Peyer's patch (tissue), 4 donors: ENCODE measurements at regions not wholly inside any gene's neighbourhood (a gene's known extent, or its start where the extent isn't known, plus 50 kb on each side); places are given as distances from the start of the nearest gene placed in this dataset.

Source experiments
- DNase-seq, 3 donors: peaks; one replicate each; pipeline ENCODE4 v3.0.0-alpha.2; 2017 to 2019
- H3K27ac ChIP-seq, 4 donors: fragments of 200-600 bp; sonication (generic); one replicate each; pipeline ENCODE4 v1.5.1; 2016 to 2019
- H3K27me3 ChIP-seq, 2 donors: fragments of 200-600 bp; sonication (generic); one replicate each; pipeline ENCODE4 v1.5.1; 2019
- H3K36me3 ChIP-seq, 3 donors: fragments of 200-600 bp; sonication (generic); one replicate each; pipeline ENCODE4 v1.5.1; 2016 to 2019
- H3K4me1 ChIP-seq, 4 donors: fragments of 200-600 bp; sonication (generic); one replicate each; pipeline ENCODE4 v1.5.1; 2016 to 2019
- H3K4me3 ChIP-seq, 4 donors: fragments of 200-600 bp; sonication (generic); 1 replicate in 3 of 4; 2 replicates in 1 of 4; pipeline ENCODE4 v1.5.1; 2016 to 2019; ENCODE audit warnings: mild to moderate bottlenecking in 1 of 4
- H3K9me3 ChIP-seq, 4 donors: fragments of 200-600 bp; sonication (generic); one replicate each; pipeline ENCODE4 v1.5.1; 2016 to 2019; ENCODE audit warnings: mild to moderate bottlenecking in 1 of 4
- POLR2A ChIP-seq, 2 donors: fragments of 450-650 bp; IDR thresholded peaks; one replicate each; pipeline ENCODE4 v1.5.1; 2017; ENCODE audit warnings: antibody characterized with exemption in 2 of 2, mild to moderate bottlenecking in 2 of 2, moderate library complexity in 2 of 2
- TF ChIP-seq, protein P1 (sequence below), 6 experiments: fragments of 450-650 bp in 4 of 6; fragments of 200-600 bp in 2 of 6; sonication (generic) in 1 of 6; IDR thresholded peaks; one replicate each; pipeline ENCODE4 v1.5.1; 2017 to 2019; ENCODE audit warnings: antibody characterized with exemption in 6 of 6, mild to moderate bottlenecking in 3 of 6, moderate library complexity in 1 of 6

DNA sequence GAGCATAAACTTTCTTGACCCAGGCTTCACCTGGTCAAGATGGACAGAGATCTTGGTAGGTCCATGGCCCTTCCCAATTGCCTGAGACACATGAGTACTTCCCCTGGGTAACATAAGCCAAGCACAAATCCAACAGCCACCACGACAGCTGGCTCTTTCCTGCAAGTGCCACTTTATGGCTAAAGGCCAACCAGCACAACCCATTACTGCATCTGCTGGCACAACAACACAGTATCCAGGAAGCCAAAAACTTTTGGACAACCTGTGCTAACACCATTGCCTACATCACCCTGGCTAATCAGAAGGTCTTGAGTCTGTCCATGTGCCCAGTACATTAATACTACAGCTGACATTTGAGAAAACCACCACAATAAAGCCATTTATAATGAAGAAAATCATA lies 548.0 kb upstream of the SEMA3D start:
- Histone ChIP-seq H3K4me1 (no peaks in the 10 kb centered on the region), H3K36me3 (no peaks in the 10 kb centered on the region), H3K9me3 (peaks cover 0 to 5% (median 0%) of the 10 kb centered on the region in 4 donors), H3K27ac (no peak overlapping the region), H3K27me3 (no peaks in the 10 kb centered on the region), H3K4me3 (no peak overlapping the region)
- TF ChIP-seq, protein P1, sequence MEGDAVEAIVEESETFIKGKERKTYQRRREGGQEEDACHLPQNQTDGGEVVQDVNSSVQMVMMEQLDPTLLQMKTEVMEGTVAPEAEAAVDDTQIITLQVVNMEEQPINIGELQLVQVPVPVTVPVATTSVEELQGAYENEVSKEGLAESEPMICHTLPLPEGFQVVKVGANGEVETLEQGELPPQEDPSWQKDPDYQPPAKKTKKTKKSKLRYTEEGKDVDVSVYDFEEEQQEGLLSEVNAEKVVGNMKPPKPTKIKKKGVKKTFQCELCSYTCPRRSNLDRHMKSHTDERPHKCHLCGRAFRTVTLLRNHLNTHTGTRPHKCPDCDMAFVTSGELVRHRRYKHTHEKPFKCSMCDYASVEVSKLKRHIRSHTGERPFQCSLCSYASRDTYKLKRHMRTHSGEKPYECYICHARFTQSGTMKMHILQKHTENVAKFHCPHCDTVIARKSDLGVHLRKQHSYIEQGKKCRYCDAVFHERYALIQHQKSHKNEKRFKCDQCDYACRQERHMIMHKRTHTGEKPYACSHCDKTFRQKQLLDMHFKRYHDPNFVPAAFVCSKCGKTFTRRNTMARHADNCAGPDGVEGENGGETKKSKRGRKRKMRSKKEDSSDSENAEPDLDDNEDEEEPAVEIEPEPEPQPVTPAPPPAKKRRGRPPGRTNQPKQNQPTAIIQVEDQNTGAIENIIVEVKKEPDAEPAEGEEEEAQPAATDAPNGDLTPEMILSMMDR (IDR thresholded peaks at IDR 0.05): no peak
- TF ChIP-seq POLR2A (IDR thresholded peaks at IDR 0.05): no peak
- DNase-seq: no peak

DNA sequence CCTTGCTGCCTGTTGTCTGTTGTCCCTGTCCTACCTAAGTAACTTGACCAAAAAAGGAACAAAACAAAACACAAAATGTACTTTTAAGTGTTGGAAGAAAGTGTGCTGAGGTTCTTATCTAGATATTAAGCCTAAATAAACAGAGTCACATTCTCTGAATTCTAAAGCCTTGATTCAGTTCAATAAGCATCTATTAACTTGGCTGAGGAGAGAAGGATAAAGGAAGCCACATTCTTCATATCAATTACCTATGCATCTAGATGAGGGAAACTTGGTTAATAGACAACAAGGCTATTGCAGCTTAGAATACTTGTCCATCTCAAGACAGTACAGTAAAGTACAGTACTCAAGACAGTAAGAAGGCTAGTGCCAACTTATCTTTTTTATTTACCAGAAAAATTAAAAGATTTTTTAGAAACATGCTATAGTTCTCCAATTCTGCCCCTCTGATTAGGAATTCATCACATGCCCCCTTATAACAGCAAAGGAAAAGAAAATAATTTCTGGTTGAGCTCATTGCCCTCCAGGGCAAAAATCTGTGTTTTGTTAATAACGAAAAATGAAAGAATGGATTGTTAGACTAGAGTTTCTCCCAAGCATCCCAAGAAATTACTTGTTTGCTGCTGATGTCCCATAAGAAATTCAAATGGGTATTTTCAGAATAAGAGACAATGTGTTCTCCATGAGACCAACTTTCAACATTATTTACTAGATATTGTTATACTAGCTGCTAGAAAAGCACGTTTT lies 546.5 kb upstream of the SEMA3D start:
- H3K4me3 ChIP-seq: no peak overlapping the region

DNA sequence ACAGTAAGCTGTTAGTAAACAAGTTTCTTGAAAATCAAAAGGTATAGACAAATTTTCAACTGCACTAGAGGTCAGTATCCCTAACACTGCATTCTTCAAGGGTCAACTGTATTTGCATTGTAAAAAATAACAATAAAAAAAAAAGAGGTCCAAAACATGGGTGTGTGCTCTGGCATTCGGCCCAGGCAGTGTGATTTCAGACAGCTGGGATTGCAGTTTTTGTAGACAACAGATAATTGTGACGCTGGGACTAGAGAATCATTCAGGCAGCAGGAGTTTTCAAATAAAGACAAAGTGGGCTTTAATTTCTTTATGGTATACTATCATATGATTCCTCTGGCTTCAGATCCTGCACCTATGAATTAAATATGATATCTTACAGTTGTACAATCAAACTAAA lies 543.2 kb upstream of the SEMA3D start:
- no peak for DNase-seq
- Histone ChIP-seq H3K9me3 (no peaks in the 10 kb centered on the region), H3K27ac (no peak overlapping the region), H3K27me3 (no peaks in the 10 kb centered on the region), H3K4me3 (no peak overlapping the region), H3K4me1 (no peaks in the 10 kb centered on the region), H3K36me3 (no peaks in the 10 kb centered on the region)
- TF ChIP-seq, protein P1 (IDR thresholded peaks at IDR 0.05): no peak
- TF ChIP-seq POLR2A (IDR thresholded peaks at IDR 0.05): no peak

More for the DNA sequence above, 546.5 kb upstream of the SEMA3D start:
- Histone ChIP-seq H3K27ac (no peak overlapping the region), H3K4me1 (no peaks in the 10 kb centered on the region), H3K9me3 (peaks cover 0 to 5% (median 0%) of the 10 kb centered on the region in 4 donors), H3K36me3 (no peaks in the 10 kb centered on the region), H3K27me3 (no peaks in the 10 kb centered on the region)
- no peak for DNase-seq
- TF ChIP-seq, protein P1 (IDR thresholded peaks at IDR 0.05): no peak
- TF ChIP-seq POLR2A (IDR thresholded peaks at IDR 0.05): no peak

DNA sequence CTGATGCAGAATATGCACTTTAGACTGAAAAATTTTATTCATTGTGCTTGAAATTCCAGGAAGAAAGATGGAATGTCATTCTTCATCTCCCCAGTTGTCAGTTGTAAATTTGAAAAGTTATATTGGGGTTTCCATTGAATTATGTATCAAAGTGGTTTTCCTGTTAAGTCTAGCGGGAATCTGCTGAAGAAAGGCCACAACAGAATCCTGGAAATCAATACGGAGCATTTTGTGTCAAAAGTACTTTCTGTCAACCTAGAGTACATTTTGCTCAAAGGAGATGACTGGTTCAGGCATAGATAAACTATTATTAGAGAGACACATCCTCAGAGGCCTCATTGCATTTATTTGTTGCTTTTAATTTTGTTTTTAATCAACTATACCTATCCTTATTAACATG lies 538.2 kb upstream of the SEMA3D start:
- no peaks in the 10 kb centered on the region for H3K9me3 ChIP-seq
- H3K36me3 ChIP-seq: no peaks in the 10 kb centered on the region
- no peaks in the 10 kb centered on the region for H3K4me1 ChIP-seq
- TF ChIP-seq, protein P1 (IDR thresholded peaks at IDR 0.05): no peak
- no peak for TF ChIP-seq POLR2A (IDR thresholded peaks at IDR 0.05)
- H3K4me3 ChIP-seq: no peak overlapping the region
- no peaks in the 10 kb centered on the region for H3K27me3 ChIP-seq
- H3K27ac ChIP-seq: no peak overlapping the region
- DNase-seq: no peak

DNA sequence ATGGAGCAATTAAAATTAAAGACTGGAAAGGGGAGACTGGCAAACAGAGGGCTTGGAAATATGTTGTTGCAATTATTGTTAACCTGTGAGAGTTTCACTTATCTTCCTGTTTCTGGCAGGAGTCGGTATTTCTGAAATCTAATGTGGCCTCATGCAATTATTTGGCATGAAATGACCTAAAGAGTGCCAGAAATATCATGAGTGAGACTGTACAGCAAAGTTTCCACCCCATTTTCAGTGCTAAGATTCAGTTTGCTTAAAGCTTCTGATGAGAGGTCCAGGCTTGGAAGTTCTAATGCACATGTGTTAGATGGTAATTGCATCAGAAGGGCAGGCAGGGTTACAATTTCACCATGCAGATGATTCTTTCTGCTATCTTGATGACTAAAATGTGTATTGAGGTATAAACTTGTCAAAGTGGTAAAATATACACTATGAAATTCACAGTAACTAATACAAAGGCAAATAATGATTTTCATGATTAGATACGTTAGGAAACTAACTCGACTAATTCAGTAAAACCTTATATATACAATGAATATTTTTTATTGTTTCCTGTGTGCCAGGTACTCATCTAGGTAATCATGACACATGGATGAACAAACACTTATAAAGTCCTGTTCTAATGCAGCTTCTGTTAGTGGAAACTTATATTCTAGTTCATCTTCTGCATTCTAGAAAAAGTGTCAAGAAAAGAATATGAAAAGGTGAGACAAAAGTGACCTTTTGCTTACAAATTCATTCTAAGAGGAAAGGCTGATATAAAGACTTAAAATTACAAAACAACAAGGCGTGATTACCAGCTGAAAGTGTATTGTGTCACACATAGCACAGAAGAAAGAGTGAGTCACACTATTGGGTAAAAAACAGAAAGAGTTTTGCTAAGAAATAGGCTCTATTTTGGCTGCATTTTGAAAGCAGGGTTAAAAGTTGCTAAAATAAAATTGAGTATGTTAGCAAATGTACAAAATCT lies 533.4 kb upstream of the SEMA3D start:
- Histone ChIP-seq H3K4me3 (no peak overlapping the region), H3K4me1 (no peaks in the 10 kb centered on the region), H3K27me3 (no peaks in the 10 kb centered on the region), H3K9me3 (no peaks in the 10 kb centered on the region), H3K27ac (no peak overlapping the region), H3K36me3 (no peaks in the 10 kb centered on the region)
- DNase-seq: no peak
- TF ChIP-seq POLR2A (IDR thresholded peaks at IDR 0.05): no peak
- TF ChIP-seq, protein P1 (IDR thresholded peaks at IDR 0.05): no peak
